ENCODE measurements at regions not wholly inside any gene's neighbourhood (a gene's known extent, or its start where the extent isn't known, plus 50 kb on each side); places are given as distances from the start of the nearest gene placed in this dataset.

GRCh38 chr2:181356526-181357130, 100.6 kb upstream of the ITGA4 start:
- no peak overlapping the region for H3K27ac ChIP-seq (ENCODE audit: low read depth, low read length)
- POLR2A ChIA-PET = no interaction called here
- H3K9me3 ChIP-seq (ENCODE audit: control insufficient read depth, insufficient read depth, low read length) = no peaks in the 10 kb centered on the region
- no peak for TF ChIP-seq CTCF (IDR thresholded peaks at IDR 0.05; ENCODE audit: low read depth, low read length)
- no peak for DNase-seq (ENCODE audit: low read depth, low spot score)
- H3K4me3 ChIP-seq (ENCODE audit: low read depth, low read length) = no peak overlapping the region
- CTCF ChIA-PET = no interaction called here
- no peaks in the 10 kb centered on the region for H3K27me3 ChIP-seq (ENCODE audit: control insufficient read depth, insufficient read depth, low read length)

DNA sequence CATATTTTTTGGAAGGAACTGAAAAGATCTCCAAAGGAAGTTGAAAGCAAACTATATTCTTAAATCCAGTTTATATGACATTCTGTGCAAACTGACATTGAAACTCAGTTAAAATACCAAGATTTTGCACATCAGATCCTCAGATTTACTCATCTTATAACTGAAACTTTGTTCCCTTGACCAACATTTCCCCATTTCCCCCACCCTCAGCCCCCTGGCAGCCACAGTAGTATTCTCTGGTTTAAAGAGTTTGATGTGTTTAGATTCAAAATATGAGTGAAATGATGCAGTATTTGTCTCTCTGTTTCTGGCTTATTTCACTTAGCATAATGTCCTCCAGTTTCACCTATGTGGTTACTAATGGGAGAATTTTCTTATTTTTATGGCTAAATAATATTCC, 99.2 kb upstream of the ITGA4 start:
- ChIA-PET POLR2A (no interaction called here), CTCF (no interaction called here)
- DNase-seq (ENCODE audit: low read depth, low spot score) = no peak
- Histone ChIP-seq H3K27me3 (ENCODE audit: control insufficient read depth, insufficient read depth, low read length) (no peaks in the 10 kb centered on the region), H3K27ac (ENCODE audit: low read depth, low read length) (no peak overlapping the region), H3K9me3 (ENCODE audit: control insufficient read depth, insufficient read depth, low read length) (no peaks in the 10 kb centered on the region), H3K4me3 (ENCODE audit: low read depth, low read length) (no peak overlapping the region)
- no peak for TF ChIP-seq CTCF (IDR thresholded peaks at IDR 0.05; ENCODE audit: low read depth, low read length)

DNA sequence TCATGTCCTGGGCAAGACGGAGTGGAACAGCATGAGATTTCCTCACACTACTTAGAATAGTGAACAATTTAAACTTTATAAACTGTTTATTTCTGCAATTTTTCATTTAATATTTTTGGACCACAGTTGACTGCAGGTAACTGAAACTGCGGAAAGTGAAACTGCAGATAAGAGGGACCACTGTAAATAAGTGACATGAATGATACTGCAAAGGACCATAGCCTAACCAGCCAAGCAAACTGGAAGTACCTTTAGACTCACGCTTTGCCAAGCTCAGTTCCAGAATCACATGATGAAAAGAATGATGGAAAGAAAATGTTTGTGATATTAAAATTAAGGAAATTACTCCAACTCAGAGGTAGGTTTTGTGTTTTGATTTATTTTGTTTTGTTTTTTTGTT, 94.6 kb upstream of the ITGA4 start:
- CTCF ChIA-PET = interaction anchor here (1.3 kb wide), 1 partner anchor 9 kb away, joined by 3 read pairs; no protein-coding TSS in a partner anchor
- no peak for TF ChIP-seq CTCF (IDR thresholded peaks at IDR 0.05; ENCODE audit: low read depth, low read length)
- H3K9me3 ChIP-seq (ENCODE audit: control insufficient read depth, insufficient read depth, low read length) = no peaks in the 10 kb centered on the region

GRCh38 chr2:181363164-181363563, 94.0 kb upstream of the ITGA4 start:
- no peak overlapping the region for H3K27ac ChIP-seq (ENCODE audit: low read depth, low read length)
- TF ChIP-seq CTCF (IDR thresholded peaks at IDR 0.05; ENCODE audit: low read depth, low read length) = no peak
- ChIA-PET CTCF (interaction anchor here (1.3 kb wide), 1 partner anchor 9 kb away, joined by 3 read pairs; no protein-coding TSS in a partner anchor), POLR2A (no interaction called here)
- no peak overlapping the region for H3K4me3 ChIP-seq (ENCODE audit: low read depth, low read length)
- no peak for DNase-seq (ENCODE audit: low read depth, low spot score)
- no peaks in the 10 kb centered on the region for H3K9me3 ChIP-seq (ENCODE audit: control insufficient read depth, insufficient read depth, low read length)
- H3K27me3 ChIP-seq (ENCODE audit: control insufficient read depth, insufficient read depth, low read length) = no peaks in the 10 kb centered on the region

More for the DNA sequence above, 94.6 kb upstream of the ITGA4 start:
- no peaks in the 10 kb centered on the region for H3K27me3 ChIP-seq (ENCODE audit: control insufficient read depth, insufficient read depth, low read length)
- DNase-seq (ENCODE audit: low read depth, low spot score) = no peak
- POLR2A ChIA-PET = no interaction called here
- H3K27ac ChIP-seq (ENCODE audit: low read depth, low read length) = no peak overlapping the region
- H3K4me3 ChIP-seq (ENCODE audit: low read depth, low read length) = no peak overlapping the region

DNA sequence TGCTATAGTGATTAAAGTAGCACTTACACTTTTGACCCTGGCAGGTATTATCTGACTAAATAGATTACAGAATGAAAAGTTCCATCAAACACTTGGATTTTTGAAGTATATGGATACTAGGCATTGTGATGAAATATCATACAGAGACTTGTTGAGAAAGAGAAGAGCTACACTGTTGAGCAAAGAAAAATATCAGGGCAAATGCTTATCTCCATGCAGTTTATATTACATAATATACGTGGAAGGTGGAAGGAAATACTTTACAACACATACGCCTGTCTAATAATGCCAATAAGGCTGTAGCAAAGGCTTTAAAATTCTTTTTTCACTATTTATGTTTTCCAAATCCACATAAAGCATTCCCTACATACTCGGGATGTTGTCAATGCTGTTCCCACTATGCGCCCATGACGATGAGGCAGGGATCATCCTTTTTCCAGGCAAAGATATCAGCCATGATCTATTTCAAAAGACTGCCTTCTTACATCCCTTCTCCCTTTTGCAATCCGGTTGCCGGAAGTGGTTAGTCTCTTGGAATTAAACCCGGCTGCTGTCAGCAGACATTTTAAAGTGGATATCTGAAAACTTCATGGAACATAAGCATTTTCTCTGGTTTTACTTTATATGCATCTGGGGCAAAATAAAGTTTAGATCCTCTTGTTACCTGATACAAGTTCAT, 92.6 kb upstream of the ITGA4 start:
- no peak for DNase-seq (ENCODE audit: low read depth, low spot score)
- Histone ChIP-seq H3K9me3 (ENCODE audit: control insufficient read depth, insufficient read depth, low read length) (no peaks in the 10 kb centered on the region), H3K4me3 (ENCODE audit: low read depth, low read length) (no peak overlapping the region), H3K27ac (ENCODE audit: low read depth, low read length) (no peak overlapping the region), H3K27me3 (ENCODE audit: control insufficient read depth, insufficient read depth, low read length) (no peaks in the 10 kb centered on the region)
- CTCF ChIA-PET = no interaction called here
- no peak for TF ChIP-seq CTCF (IDR thresholded peaks at IDR 0.05; ENCODE audit: low read depth, low read length)
- POLR2A ChIA-PET = no interaction called here
